ENCODE measurements at regions not wholly inside any gene's neighbourhood (a gene's known extent, or its start where the extent isn't known, plus 50 kb on each side); places are given as distances from the start of the nearest gene placed in this dataset.

- H3K9me3 ChIP-seq (ENCODE audit: control insufficient read depth in 1 of 2, low read length in 2 of 2), result no peaks in the 10 kb centered on the region
- H3K27me3 ChIP-seq (ENCODE audit: control insufficient read depth in 1 of 2, insufficient read depth in 2 of 2, low read length in 2 of 2), result no peaks in the 10 kb centered on the region
- no peak overlapping the region for H3K4me3 ChIP-seq (ENCODE audit: low read depth in 1 of 2, low read length in 2 of 2)
- H3K36me3 ChIP-seq (ENCODE audit: control insufficient read depth in 1 of 2, insufficient read depth in 2 of 2, low read length in 2 of 2), result no peaks in the 10 kb centered on the region
- no peaks in the 10 kb centered on the region for H3K4me1 ChIP-seq (ENCODE audit: control insufficient read depth in 1 of 2, insufficient read depth in 2 of 2, low read length in 2 of 2)
- H3K27ac ChIP-seq (ENCODE audit: low read depth, low read length), result no peak overlapping the region
- H3K9ac ChIP-seq (ENCODE audit: low read depth in 1 of 2, low read length in 2 of 2), result no peak overlapping the region
These were observed 629.8 kb upstream of the SEMA6A start for GRCh38 chr5:117204404-117204803.

- Histone ChIP-seq H3K27me3 (ENCODE audit: control insufficient read depth in 1 of 2, insufficient read depth in 2 of 2, low read length in 2 of 2) (no peaks in the 10 kb centered on the region), H3K9ac (ENCODE audit: low read depth in 1 of 2, low read length in 2 of 2) (no peak overlapping the region), H3K36me3 (ENCODE audit: control insufficient read depth in 1 of 2, insufficient read depth in 2 of 2, low read length in 2 of 2) (no peaks in the 10 kb centered on the region), H3K4me3 (ENCODE audit: low read depth in 1 of 2, low read length in 2 of 2) (no peak overlapping the region), H3K27ac (ENCODE audit: low read depth, low read length) (no peak overlapping the region), H3K9me3 (ENCODE audit: control insufficient read depth in 1 of 2, low read length in 2 of 2) (no peaks in the 10 kb centered on the region), H3K4me1 (ENCODE audit: control insufficient read depth in 1 of 2, insufficient read depth in 2 of 2, low read length in 2 of 2) (no peaks in the 10 kb centered on the region)
These were observed 629.0 kb upstream of the SEMA6A start for GRCh38 chr5:117203584-117203983.

- H3K27me3 ChIP-seq (ENCODE audit: control insufficient read depth in 1 of 2, insufficient read depth in 2 of 2, low read length in 2 of 2), result no peaks in the 10 kb centered on the region
- no peak overlapping the region for H3K27ac ChIP-seq (ENCODE audit: low read depth, low read length)
- H3K9ac ChIP-seq (ENCODE audit: low read depth in 1 of 2, low read length in 2 of 2), result no peak overlapping the region
- no peaks in the 10 kb centered on the region for H3K4me1 ChIP-seq (ENCODE audit: control insufficient read depth in 1 of 2, insufficient read depth in 2 of 2, low read length in 2 of 2)
- H3K9me3 ChIP-seq (ENCODE audit: control insufficient read depth in 1 of 2, low read length in 2 of 2), result no peaks in the 10 kb centered on the region
- no peak overlapping the region for H3K4me3 ChIP-seq (ENCODE audit: low read depth in 1 of 2, low read length in 2 of 2)
- no peaks in the 10 kb centered on the region for H3K36me3 ChIP-seq (ENCODE audit: control insufficient read depth in 1 of 2, insufficient read depth in 2 of 2, low read length in 2 of 2)
These were observed 626.4 kb upstream of the SEMA6A start for GRCh38 chr5:117201001-117201400.

GRCh38 chr5:117195076-117195475 is 620.5 kb upstream of the SEMA6A start:
- no peak overlapping the region for H3K4me3 ChIP-seq (ENCODE audit: low read depth in 1 of 2, low read length in 2 of 2)
- H3K9ac ChIP-seq (ENCODE audit: low read depth in 1 of 2, low read length in 2 of 2), result no peak overlapping the region

GRCh38 chr5:117191251-117191650 is 616.6 kb upstream of the SEMA6A start:
- H3K27me3 ChIP-seq (ENCODE audit: control insufficient read depth in 1 of 2, insufficient read depth in 2 of 2, low read length in 2 of 2), result no peaks in the 10 kb centered on the region
- no peaks in the 10 kb centered on the region for H3K4me1 ChIP-seq (ENCODE audit: control insufficient read depth in 1 of 2, insufficient read depth in 2 of 2, low read length in 2 of 2)
- H3K4me3 ChIP-seq (ENCODE audit: low read depth in 1 of 2, low read length in 2 of 2), result no peak overlapping the region
- H3K27ac ChIP-seq (ENCODE audit: low read depth, low read length), result no peak overlapping the region
- no peaks in the 10 kb centered on the region for H3K36me3 ChIP-seq (ENCODE audit: control insufficient read depth in 1 of 2, insufficient read depth in 2 of 2, low read length in 2 of 2)
- no peaks in the 10 kb centered on the region for H3K9me3 ChIP-seq (ENCODE audit: control insufficient read depth in 1 of 2, low read length in 2 of 2)
- no peak overlapping the region for H3K9ac ChIP-seq (ENCODE audit: low read depth in 1 of 2, low read length in 2 of 2)

More at GRCh38 chr5:117195076-117195475, 620.5 kb upstream of the SEMA6A start:
- Histone ChIP-seq H3K27me3 (ENCODE audit: control insufficient read depth in 1 of 2, insufficient read depth in 2 of 2, low read length in 2 of 2) (no peaks in the 10 kb centered on the region), H3K36me3 (ENCODE audit: control insufficient read depth in 1 of 2, insufficient read depth in 2 of 2, low read length in 2 of 2) (no peaks in the 10 kb centered on the region), H3K27ac (ENCODE audit: low read depth, low read length) (no peak overlapping the region), H3K4me1 (ENCODE audit: control insufficient read depth in 1 of 2, insufficient read depth in 2 of 2, low read length in 2 of 2) (no peaks in the 10 kb centered on the region), H3K9me3 (ENCODE audit: control insufficient read depth in 1 of 2, low read length in 2 of 2) (no peaks in the 10 kb centered on the region)

GRCh38 chr5:117189784-117190183 is 615.2 kb upstream of the SEMA6A start:
- H3K36me3 ChIP-seq (ENCODE audit: control insufficient read depth in 1 of 2, insufficient read depth in 2 of 2, low read length in 2 of 2), result no peaks in the 10 kb centered on the region
- no peaks in the 10 kb centered on the region for H3K9me3 ChIP-seq (ENCODE audit: control insufficient read depth in 1 of 2, low read length in 2 of 2)
- H3K9ac ChIP-seq (ENCODE audit: low read depth in 1 of 2, low read length in 2 of 2), result no peak overlapping the region
- no peaks in the 10 kb centered on the region for H3K27me3 ChIP-seq (ENCODE audit: control insufficient read depth in 1 of 2, insufficient read depth in 2 of 2, low read length in 2 of 2)
- H3K4me3 ChIP-seq (ENCODE audit: low read depth in 1 of 2, low read length in 2 of 2), result no peak overlapping the region
- H3K27ac ChIP-seq (ENCODE audit: low read depth, low read length), result no peak overlapping the region
- no peaks in the 10 kb centered on the region for H3K4me1 ChIP-seq (ENCODE audit: control insufficient read depth in 1 of 2, insufficient read depth in 2 of 2, low read length in 2 of 2)

GRCh38 chr5:117188211-117188610 is 613.6 kb upstream of the SEMA6A start:
- Histone ChIP-seq H3K9me3 (ENCODE audit: control insufficient read depth in 1 of 2, low read length in 2 of 2) (no peaks in the 10 kb centered on the region), H3K27ac (ENCODE audit: low read depth, low read length) (no peak overlapping the region), H3K4me3 (ENCODE audit: low read depth in 1 of 2, low read length in 2 of 2) (no peak overlapping the region), H3K4me1 (ENCODE audit: control insufficient read depth in 1 of 2, insufficient read depth in 2 of 2, low read length in 2 of 2) (no peaks in the 10 kb centered on the region), H3K36me3 (ENCODE audit: control insufficient read depth in 1 of 2, insufficient read depth in 2 of 2, low read length in 2 of 2) (no peaks in the 10 kb centered on the region), H3K9ac (ENCODE audit: low read depth in 1 of 2, low read length in 2 of 2) (no peak overlapping the region), H3K27me3 (ENCODE audit: control insufficient read depth in 1 of 2, insufficient read depth in 2 of 2, low read length in 2 of 2) (no peaks in the 10 kb centered on the region)

GRCh38 chr5:117186751-117187150 is 612.1 kb upstream of the SEMA6A start:
- Histone ChIP-seq H3K9ac (ENCODE audit: low read depth in 1 of 2, low read length in 2 of 2) (no peak overlapping the region), H3K27ac (ENCODE audit: low read depth, low read length) (no peak overlapping the region), H3K36me3 (ENCODE audit: control insufficient read depth in 1 of 2, insufficient read depth in 2 of 2, low read length in 2 of 2) (no peaks in the 10 kb centered on the region), H3K4me1 (ENCODE audit: control insufficient read depth in 1 of 2, insufficient read depth in 2 of 2, low read length in 2 of 2) (no peaks in the 10 kb centered on the region), H3K27me3 (ENCODE audit: control insufficient read depth in 1 of 2, insufficient read depth in 2 of 2, low read length in 2 of 2) (no peaks in the 10 kb centered on the region), H3K9me3 (ENCODE audit: control insufficient read depth in 1 of 2, low read length in 2 of 2) (no peaks in the 10 kb centered on the region), H3K4me3 (ENCODE audit: low read depth in 1 of 2, low read length in 2 of 2) (no peak overlapping the region)

- Histone ChIP-seq H3K27me3 (ENCODE audit: control insufficient read depth in 1 of 2, insufficient read depth in 2 of 2, low read length in 2 of 2) (no peaks in the 10 kb centered on the region), H3K4me3 (ENCODE audit: low read depth in 1 of 2, low read length in 2 of 2) (no peak overlapping the region), H3K27ac (ENCODE audit: low read depth, low read length) (no peak overlapping the region), H3K9me3 (ENCODE audit: control insufficient read depth in 1 of 2, low read length in 2 of 2) (no peaks in the 10 kb centered on the region), H3K4me1 (ENCODE audit: control insufficient read depth in 1 of 2, insufficient read depth in 2 of 2, low read length in 2 of 2) (no peaks in the 10 kb centered on the region), H3K36me3 (ENCODE audit: control insufficient read depth in 1 of 2, insufficient read depth in 2 of 2, low read length in 2 of 2) (no peaks in the 10 kb centered on the region), H3K9ac (ENCODE audit: low read depth in 1 of 2, low read length in 2 of 2) (no peak overlapping the region)
These were observed 608.7 kb upstream of the SEMA6A start for GRCh38 chr5:117183326-117183725.

GRCh38 chr5:117182104-117182503 is 607.5 kb upstream of the SEMA6A start:
- no peaks in the 10 kb centered on the region for H3K27me3 ChIP-seq (ENCODE audit: control insufficient read depth in 1 of 2, insufficient read depth in 2 of 2, low read length in 2 of 2)
- H3K4me1 ChIP-seq (ENCODE audit: control insufficient read depth in 1 of 2, insufficient read depth in 2 of 2, low read length in 2 of 2), result no peaks in the 10 kb centered on the region
- no peak overlapping the region for H3K4me3 ChIP-seq (ENCODE audit: low read depth in 1 of 2, low read length in 2 of 2)
- H3K9me3 ChIP-seq (ENCODE audit: control insufficient read depth in 1 of 2, low read length in 2 of 2), result no peaks in the 10 kb centered on the region
- no peaks in the 10 kb centered on the region for H3K36me3 ChIP-seq (ENCODE audit: control insufficient read depth in 1 of 2, insufficient read depth in 2 of 2, low read length in 2 of 2)
- H3K27ac ChIP-seq (ENCODE audit: low read depth, low read length), result no peak overlapping the region
- H3K9ac ChIP-seq (ENCODE audit: low read depth in 1 of 2, low read length in 2 of 2), result no peak overlapping the region

GRCh38 chr5:117177302-117177701 is 602.7 kb upstream of the SEMA6A start:
- Histone ChIP-seq H3K27me3 (ENCODE audit: control insufficient read depth in 1 of 2, insufficient read depth in 2 of 2, low read length in 2 of 2) (no peaks in the 10 kb centered on the region), H3K9me3 (ENCODE audit: control insufficient read depth in 1 of 2, low read length in 2 of 2) (no peaks in the 10 kb centered on the region), H3K36me3 (ENCODE audit: control insufficient read depth in 1 of 2, insufficient read depth in 2 of 2, low read length in 2 of 2) (no peaks in the 10 kb centered on the region), H3K4me1 (ENCODE audit: control insufficient read depth in 1 of 2, insufficient read depth in 2 of 2, low read length in 2 of 2) (no peaks in the 10 kb centered on the region), H3K9ac (ENCODE audit: low read depth in 1 of 2, low read length in 2 of 2) (no peak overlapping the region), H3K27ac (ENCODE audit: low read depth, low read length) (no peak overlapping the region), H3K4me3 (ENCODE audit: low read depth in 1 of 2, low read length in 2 of 2) (no peak overlapping the region)
